ENCODE measurements at regions not wholly inside any gene's neighbourhood (a gene's known extent, or its start where the extent isn't known, plus 50 kb on each side); places are given as distances from the start of the nearest gene placed in this dataset.
"Not testable (repeated sequence)": the region's sequence is repeated elsewhere in the genome, so short reads cannot be mapped to it uniquely, and the experiment has no call there.

DNA sequence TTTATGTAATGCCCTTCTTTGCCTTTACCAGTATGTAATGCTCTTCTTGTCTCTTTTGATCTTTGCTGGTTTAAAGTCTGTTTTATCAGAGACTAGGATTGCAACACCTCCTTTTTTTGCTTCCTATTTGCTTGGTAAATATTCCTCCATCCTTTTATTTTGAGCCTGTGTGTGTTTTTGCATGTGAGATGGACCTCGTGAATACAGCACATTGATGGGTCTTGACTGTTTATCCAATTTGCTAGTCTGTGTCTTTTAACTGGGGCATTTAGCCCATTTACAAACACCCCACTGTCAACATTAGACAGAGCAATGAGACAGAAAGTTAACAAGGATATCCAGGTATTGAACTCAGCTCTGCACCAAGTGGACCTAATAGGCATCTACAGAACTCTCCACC, 128.9 kb upstream of the ST6GALNAC5 start:
- TF ChIP-seq, protein P1, sequence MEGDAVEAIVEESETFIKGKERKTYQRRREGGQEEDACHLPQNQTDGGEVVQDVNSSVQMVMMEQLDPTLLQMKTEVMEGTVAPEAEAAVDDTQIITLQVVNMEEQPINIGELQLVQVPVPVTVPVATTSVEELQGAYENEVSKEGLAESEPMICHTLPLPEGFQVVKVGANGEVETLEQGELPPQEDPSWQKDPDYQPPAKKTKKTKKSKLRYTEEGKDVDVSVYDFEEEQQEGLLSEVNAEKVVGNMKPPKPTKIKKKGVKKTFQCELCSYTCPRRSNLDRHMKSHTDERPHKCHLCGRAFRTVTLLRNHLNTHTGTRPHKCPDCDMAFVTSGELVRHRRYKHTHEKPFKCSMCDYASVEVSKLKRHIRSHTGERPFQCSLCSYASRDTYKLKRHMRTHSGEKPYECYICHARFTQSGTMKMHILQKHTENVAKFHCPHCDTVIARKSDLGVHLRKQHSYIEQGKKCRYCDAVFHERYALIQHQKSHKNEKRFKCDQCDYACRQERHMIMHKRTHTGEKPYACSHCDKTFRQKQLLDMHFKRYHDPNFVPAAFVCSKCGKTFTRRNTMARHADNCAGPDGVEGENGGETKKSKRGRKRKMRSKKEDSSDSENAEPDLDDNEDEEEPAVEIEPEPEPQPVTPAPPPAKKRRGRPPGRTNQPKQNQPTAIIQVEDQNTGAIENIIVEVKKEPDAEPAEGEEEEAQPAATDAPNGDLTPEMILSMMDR (IDR thresholded peaks at IDR 0.05) = not testable (repeated sequence)
- not testable (repeated sequence) for TF ChIP-seq EZH2, EZH2phosphoT487 (IDR thresholded peaks at IDR 0.05)
